Astrocyte (in vitro differentiated cells and primary cell): ENCODE measurements at regions not wholly inside any gene's neighbourhood (a gene's known extent, or its start where the extent isn't known, plus 50 kb on each side); places are given as distances from the start of the nearest gene placed in this dataset.

ENCODE experiments used
- CTCF ChIP-seq: IDR thresholded peaks from 2 replicates; pipeline ENCODE4 v1.5.1; 2011; ENCODE audit warnings: low read depth, mild to moderate bottlenecking, inconsistent platforms, low read length, moderate library complexity; ENCODE audit not compliant: insufficient read depth
- EZH2 ChIP-seq: IDR thresholded peaks from 2 replicates; pipeline ENCODE4 v1.6.1; 2012; ENCODE audit warnings: mild to moderate bottlenecking, low read length, inconsistent platforms; ENCODE audit not compliant: insufficient read depth

- TF ChIP-seq CTCF (no peak), EZH2 (no peak)
Measured at GRCh38 chr16:17989255-17989654, 347.3 kb downstream of the NPIPA8 start.
